ENCODE measurements at regions not wholly inside any gene's neighbourhood (a gene's known extent, or its start where the extent isn't known, plus 50 kb on each side); places are given as distances from the start of the nearest gene placed in this dataset.

DNA sequence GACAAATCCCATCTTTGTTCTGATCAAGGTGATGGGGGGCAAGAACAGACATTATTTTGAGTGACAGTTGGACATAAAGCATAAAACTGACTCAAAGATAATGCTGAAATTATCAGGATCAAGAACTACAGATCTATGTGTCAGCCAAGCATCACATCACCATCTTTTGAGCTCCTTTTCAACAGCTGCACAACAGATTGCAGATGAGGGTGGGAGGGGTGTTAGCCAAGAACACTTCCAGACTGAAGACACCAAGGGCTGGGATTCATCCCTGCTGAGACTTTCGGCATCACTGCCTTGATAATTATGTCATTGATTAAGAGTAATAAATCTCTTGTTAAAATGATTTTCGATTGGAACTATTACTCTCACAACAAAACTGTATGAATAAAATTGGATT lies 191.5 kb upstream of the NETO1 start:
- TF ChIP-seq POLR2A (IDR thresholded peaks at IDR 0.05; ENCODE audit: low read depth) (no peak), EP300 (IDR thresholded peaks at IDR 0.05) (no peak), POLR2AphosphoS5 (IDR thresholded peaks at IDR 0.05) (no peak)
- TF ChIP-seq, protein P1, sequence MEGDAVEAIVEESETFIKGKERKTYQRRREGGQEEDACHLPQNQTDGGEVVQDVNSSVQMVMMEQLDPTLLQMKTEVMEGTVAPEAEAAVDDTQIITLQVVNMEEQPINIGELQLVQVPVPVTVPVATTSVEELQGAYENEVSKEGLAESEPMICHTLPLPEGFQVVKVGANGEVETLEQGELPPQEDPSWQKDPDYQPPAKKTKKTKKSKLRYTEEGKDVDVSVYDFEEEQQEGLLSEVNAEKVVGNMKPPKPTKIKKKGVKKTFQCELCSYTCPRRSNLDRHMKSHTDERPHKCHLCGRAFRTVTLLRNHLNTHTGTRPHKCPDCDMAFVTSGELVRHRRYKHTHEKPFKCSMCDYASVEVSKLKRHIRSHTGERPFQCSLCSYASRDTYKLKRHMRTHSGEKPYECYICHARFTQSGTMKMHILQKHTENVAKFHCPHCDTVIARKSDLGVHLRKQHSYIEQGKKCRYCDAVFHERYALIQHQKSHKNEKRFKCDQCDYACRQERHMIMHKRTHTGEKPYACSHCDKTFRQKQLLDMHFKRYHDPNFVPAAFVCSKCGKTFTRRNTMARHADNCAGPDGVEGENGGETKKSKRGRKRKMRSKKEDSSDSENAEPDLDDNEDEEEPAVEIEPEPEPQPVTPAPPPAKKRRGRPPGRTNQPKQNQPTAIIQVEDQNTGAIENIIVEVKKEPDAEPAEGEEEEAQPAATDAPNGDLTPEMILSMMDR (IDR thresholded peaks at IDR 0.05): no peak
